Bronchial epithelial cell (primary cell): ENCODE measurements at regions not wholly inside any gene's neighbourhood (a gene's known extent, or its start where the extent isn't known, plus 50 kb on each side); places are given as distances from the start of the nearest gene placed in this dataset.

Experiments used
- DNase-seq: peaks from one replicate; pipeline ENCODE4 v3.0.0-alpha.2; 2010; ENCODE audit warnings: low read depth
- FAIRE-seq: peaks from 2 replicates; lab custom pipeline; 2011; peaks lifted over from hg19 to GRCh38; lab: Jason Lieb, UNC
- H3K27me3 ChIP-seq: 2 replicates; pipeline ENCODE4 v1.5.1; 2011; ENCODE audit warnings: low read length; ENCODE audit not compliant: control insufficient read depth, insufficient read depth
- H3K36me3 ChIP-seq: 2 replicates; pipeline ENCODE4 v1.5.1; 2011; ENCODE audit warnings: low read length; ENCODE audit not compliant: control insufficient read depth, insufficient read depth
- H3K4me3 ChIP-seq: 2 replicates; pipeline ENCODE4 v1.5.1; 2011; ENCODE audit warnings: mild to moderate bottlenecking, low read depth, low read length, control low read depth
- TF ChIP-seq, protein P1 (sequence below): IDR thresholded peaks from 2 replicates; pipeline ENCODE4 v1.5.1; 2011; ENCODE audit warnings: mild to moderate bottlenecking, moderate library complexity, low read length, control low read depth, inconsistent platforms; ENCODE audit not compliant: insufficient read depth, severe bottlenecking

DNA sequence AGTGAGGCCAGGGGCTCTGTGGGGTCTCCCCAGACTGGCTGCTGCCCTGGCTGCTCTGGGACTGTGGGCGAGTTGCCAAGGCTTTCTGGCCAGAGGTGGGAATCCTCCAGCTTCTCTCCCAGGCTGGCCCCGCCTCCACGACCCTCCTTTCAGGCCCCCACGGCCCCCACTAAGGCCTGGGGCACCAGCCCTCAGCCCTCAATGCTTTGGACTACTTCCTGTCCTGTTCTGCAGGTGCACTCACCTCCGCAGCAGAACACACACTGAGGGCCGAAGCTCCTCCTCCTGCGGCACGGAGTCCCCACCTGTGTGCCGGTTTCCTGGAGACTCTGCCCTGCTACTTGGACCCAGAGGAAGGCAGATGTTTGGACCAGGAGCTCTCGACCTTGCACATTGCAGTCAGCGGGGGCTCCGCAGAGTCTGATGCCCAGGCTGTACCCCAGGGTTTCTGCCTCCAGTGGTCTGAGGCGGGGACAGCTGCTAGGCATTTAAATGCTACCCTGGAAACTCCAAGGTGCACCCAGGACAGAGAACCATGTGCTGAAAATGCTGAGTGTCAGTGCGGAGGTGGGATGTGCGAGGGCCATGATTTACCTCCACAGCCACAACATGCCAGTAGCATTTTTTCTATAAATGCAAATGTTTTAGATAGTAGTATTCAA is 223.8 kb downstream of the IRF8 start:
- H3K4me3 ChIP-seq: no peak overlapping the region
- TF ChIP-seq, protein P1, sequence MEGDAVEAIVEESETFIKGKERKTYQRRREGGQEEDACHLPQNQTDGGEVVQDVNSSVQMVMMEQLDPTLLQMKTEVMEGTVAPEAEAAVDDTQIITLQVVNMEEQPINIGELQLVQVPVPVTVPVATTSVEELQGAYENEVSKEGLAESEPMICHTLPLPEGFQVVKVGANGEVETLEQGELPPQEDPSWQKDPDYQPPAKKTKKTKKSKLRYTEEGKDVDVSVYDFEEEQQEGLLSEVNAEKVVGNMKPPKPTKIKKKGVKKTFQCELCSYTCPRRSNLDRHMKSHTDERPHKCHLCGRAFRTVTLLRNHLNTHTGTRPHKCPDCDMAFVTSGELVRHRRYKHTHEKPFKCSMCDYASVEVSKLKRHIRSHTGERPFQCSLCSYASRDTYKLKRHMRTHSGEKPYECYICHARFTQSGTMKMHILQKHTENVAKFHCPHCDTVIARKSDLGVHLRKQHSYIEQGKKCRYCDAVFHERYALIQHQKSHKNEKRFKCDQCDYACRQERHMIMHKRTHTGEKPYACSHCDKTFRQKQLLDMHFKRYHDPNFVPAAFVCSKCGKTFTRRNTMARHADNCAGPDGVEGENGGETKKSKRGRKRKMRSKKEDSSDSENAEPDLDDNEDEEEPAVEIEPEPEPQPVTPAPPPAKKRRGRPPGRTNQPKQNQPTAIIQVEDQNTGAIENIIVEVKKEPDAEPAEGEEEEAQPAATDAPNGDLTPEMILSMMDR: no peak
- no peaks in the 10 kb centered on the region for H3K36me3 ChIP-seq
- FAIRE-seq (no peak), DNase-seq (no peak)
- H3K27me3 ChIP-seq: no peaks in the 10 kb centered on the region

DNA sequence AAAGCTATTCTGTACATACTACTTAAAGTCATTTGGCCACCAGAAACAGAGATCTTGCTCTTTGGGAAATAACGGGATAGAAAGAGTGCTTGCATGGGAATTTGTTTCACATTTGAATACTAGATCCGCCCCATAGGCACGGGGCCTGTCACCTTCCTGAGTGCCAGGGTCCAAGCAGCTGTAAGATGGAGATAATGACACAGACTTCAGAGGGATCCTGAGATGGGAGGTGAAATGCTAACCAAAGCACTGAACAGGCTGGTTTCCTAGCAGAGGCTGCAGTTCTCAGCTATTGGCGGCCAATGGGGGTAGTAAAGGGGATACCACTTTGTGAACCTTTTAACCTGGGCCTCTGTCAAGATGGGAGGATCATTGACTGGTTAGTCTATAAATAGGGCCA is 225.4 kb downstream of the IRF8 start:
- H3K36me3 ChIP-seq: no peaks in the 10 kb centered on the region
- FAIRE-seq (no peak), DNase-seq (no peak)
- H3K27me3 ChIP-seq: no peaks in the 10 kb centered on the region
- H3K4me3 ChIP-seq: no peak overlapping the region
- TF ChIP-seq, protein P1: no peak

DNA sequence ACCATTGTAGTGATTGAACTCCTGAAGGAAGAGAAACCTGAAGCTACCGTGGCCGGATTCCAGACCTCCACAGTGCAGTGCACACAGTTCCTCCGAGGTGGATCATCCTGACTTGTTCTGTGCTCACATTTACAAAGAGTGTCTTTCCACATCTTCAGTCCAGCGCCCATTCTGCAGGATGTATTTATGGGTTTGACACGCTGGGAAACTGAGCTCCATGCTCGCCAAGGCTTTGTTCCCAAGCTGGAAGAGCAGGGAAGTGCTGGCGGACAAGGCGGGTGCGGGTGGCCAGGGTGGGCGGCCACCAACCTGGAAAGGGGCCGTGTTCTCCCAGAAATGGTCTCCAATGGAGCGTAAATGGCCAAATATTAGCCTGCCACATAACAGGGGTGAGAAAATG is 227.9 kb downstream of the IRF8 start:
- TF ChIP-seq, protein P1: no peak
- H3K4me3 ChIP-seq: no peak overlapping the region
- no peaks in the 10 kb centered on the region for H3K36me3 ChIP-seq
- H3K27me3 ChIP-seq: no peaks in the 10 kb centered on the region
- FAIRE-seq: no peak
- no peak for DNase-seq

DNA sequence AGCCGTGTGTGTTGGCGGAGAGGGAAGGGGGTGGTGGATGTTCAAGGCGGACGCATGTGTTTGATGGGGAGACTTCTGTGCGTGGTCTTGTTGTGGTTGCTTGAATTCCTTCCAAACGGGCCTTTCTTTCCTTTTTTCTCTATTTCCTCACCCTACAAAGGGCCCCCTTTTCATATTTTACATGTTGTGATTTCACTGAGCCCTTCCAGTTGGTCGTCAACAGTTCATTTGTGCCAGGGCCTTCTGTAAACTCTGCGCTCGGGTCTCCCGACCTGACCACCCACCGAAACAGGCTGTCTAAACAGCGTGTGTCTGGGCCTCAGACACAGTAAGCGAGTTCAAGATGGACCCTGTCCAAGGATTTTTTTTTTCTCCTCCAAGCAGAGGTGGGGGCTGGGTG is 228.4 kb downstream of the IRF8 start:
- TF ChIP-seq, protein P1: no peak
- Histone ChIP-seq H3K27me3 (no peaks in the 10 kb centered on the region), H3K4me3 (no peak overlapping the region), H3K36me3 (no peaks in the 10 kb centered on the region)
- no peak for DNase-seq
- FAIRE-seq: no peak

DNA sequence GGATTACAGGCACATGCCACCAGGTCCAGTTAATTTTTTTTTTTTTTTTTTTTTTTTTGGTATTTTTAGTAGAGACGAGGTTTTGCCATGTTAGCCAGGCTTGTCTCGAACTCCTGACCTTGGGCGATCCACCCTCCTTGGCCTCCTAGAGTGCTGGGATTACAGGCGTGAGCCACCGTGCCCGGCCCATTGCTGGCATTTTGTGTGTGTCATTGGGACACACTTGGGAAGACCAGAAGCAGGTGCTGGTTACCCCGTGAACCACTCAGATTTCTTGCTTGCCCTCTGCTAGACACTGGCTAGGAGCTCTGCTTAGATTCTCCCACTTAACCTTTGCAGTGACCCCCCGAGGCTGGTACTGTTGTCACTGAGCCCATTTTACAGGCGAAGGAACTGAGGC is 229.3 kb downstream of the IRF8 start:
- no peaks in the 10 kb centered on the region for H3K27me3 ChIP-seq
- H3K4me3 ChIP-seq: no peak overlapping the region
- no peaks in the 10 kb centered on the region for H3K36me3 ChIP-seq
- FAIRE-seq (no peak), DNase-seq (no peak)
- TF ChIP-seq, protein P1: no peak

DNA sequence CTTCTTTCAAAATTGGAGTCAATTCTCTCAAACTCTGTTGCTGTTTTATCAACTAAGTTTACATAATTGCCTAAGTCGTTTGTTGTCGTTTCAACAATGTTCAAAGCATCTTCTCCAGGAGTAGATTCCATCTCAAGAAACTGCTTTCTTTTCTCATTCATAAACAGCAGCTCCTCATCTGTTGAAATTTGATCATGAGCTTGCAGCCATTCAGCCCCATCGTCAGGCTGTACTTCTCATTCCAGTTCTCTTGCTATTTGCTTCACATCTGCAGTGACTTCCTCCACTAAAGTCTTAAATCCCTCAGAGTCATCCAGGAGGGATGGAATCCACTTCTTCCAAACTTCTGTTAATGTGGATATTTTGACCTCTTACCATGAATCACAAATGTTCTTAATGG is 230.6 kb downstream of the IRF8 start:
- no peaks in the 10 kb centered on the region for H3K27me3 ChIP-seq
- no peak overlapping the region for H3K4me3 ChIP-seq
- no peak for DNase-seq
- no peak for FAIRE-seq
- TF ChIP-seq, protein P1: no peak
- no peaks in the 10 kb centered on the region for H3K36me3 ChIP-seq
